ENCODE measurements at regions not wholly inside any gene's neighbourhood (a gene's known extent, or its start where the extent isn't known, plus 50 kb on each side); places are given as distances from the start of the nearest gene placed in this dataset.

DNA sequence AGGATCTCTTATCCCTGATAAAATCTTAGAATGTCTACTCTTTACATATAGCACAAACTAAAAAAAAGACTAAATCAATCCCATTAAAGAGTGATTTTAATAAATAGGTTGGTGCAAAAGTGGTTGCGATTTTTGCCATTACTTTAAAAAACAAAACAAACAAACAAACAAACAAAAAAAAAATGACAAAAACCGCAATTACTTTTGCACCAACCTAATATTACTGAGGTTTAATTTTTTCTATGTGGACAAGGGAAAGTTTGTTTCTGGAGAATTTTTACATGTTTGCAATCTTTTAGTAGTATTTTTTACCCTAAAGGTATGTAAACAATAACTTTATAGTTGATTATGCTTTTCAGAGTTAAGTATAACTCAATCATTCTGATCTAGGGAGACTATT lies 119.7 kb upstream of the ADAMTS5 start:
- Histone ChIP-seq H3K4me1 (no peaks in the 10 kb centered on the region), H3K9me3 (no peaks in the 10 kb centered on the region), H3K4me3 (no peak overlapping the region), H3K27me3 (no peaks in the 10 kb centered on the region), H3K36me3 (no peaks in the 10 kb centered on the region), H3K27ac (no peak overlapping the region)
- intact Hi-C loops (cut with DNase I): no loop called here
- TF ChIP-seq, protein P1, sequence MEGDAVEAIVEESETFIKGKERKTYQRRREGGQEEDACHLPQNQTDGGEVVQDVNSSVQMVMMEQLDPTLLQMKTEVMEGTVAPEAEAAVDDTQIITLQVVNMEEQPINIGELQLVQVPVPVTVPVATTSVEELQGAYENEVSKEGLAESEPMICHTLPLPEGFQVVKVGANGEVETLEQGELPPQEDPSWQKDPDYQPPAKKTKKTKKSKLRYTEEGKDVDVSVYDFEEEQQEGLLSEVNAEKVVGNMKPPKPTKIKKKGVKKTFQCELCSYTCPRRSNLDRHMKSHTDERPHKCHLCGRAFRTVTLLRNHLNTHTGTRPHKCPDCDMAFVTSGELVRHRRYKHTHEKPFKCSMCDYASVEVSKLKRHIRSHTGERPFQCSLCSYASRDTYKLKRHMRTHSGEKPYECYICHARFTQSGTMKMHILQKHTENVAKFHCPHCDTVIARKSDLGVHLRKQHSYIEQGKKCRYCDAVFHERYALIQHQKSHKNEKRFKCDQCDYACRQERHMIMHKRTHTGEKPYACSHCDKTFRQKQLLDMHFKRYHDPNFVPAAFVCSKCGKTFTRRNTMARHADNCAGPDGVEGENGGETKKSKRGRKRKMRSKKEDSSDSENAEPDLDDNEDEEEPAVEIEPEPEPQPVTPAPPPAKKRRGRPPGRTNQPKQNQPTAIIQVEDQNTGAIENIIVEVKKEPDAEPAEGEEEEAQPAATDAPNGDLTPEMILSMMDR (IDR thresholded peaks at IDR 0.05): no peak
- TF ChIP-seq POLR2AphosphoS5 (IDR thresholded peaks at IDR 0.05; ENCODE audit: insufficient read depth in 1 of 2, low read depth in 1 of 2) (no peak), POLR2A (IDR thresholded peaks at IDR 0.05) (no peak)
- DNase-seq (ENCODE audit: extremely low spot score in 2 of 2): no peak

- TF ChIP-seq POLR2A (IDR thresholded peaks at IDR 0.05): no peak
- TF ChIP-seq POLR2AphosphoS5 (IDR thresholded peaks at IDR 0.05; ENCODE audit: insufficient read depth in 1 of 2, low read depth in 1 of 2): no peak
- TF ChIP-seq, protein P1 (IDR thresholded peaks at IDR 0.05): no peak
- DNase-seq (ENCODE audit: extremely low spot score in 2 of 2): no peak
Observed at GRCh38 chr21:27086186-27086585, 119.3 kb upstream of the ADAMTS5 start.

DNA sequence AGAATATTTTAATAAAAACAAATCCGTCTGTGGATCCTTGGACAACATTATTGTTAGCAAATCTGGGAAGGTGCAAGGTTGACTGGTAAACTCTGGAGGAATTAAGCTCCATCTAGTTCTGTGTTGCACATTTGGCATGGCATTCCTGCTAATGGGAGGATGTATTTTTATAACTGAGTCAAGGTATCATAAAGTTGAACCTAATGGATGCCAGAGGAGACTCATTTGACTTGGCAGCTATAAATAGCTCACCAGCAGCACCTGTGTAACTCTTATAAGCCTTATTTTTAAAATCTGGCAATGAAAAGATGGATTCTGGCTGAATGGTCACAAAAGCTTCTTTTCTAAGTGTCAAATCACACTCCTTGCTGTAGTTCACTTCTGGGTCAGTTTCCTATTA lies 118.5 kb upstream of the ADAMTS5 start:
- TF ChIP-seq POLR2A (IDR thresholded peaks at IDR 0.05) (no peak), POLR2AphosphoS5 (IDR thresholded peaks at IDR 0.05; ENCODE audit: insufficient read depth in 1 of 2, low read depth in 1 of 2) (no peak)
- TF ChIP-seq, protein P1 (IDR thresholded peaks at IDR 0.05): no peak

More at GRCh38 chr21:27086186-27086585, 119.3 kb upstream of the ADAMTS5 start:
- Histone ChIP-seq H3K27me3 (no peaks in the 10 kb centered on the region), H3K27ac (no peak overlapping the region), H3K4me1 (no peaks in the 10 kb centered on the region), H3K9me3 (no peaks in the 10 kb centered on the region), H3K36me3 (no peaks in the 10 kb centered on the region), H3K4me3 (no peak overlapping the region)
- intact Hi-C loops (cut with DNase I): no loop called here

DNA sequence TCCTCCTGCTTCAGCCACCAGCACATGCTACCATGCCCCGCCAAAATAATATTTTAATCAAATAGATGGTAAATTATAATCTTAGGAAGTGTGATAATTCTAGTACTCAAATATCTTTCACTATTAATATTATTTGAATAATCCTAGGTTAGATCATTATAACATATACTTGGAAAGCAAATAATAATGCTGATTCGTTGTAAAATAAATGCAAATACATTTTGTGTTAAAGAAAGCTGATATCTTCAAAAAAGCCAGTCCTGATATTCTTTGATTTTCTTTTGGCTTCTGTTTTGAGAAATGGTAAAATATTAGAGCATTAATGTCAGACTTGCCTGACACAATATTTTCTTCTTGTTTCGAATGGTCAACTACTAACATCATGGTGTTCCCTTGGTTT lies 116.3 kb upstream of the ADAMTS5 start:
- TF ChIP-seq, protein P1 (IDR thresholded peaks at IDR 0.05): no peak
- TF ChIP-seq POLR2A (IDR thresholded peaks at IDR 0.05) (no peak), POLR2AphosphoS5 (IDR thresholded peaks at IDR 0.05; ENCODE audit: insufficient read depth in 1 of 2, low read depth in 1 of 2) (no peak)
- Histone ChIP-seq H3K36me3 (no peaks in the 10 kb centered on the region), H3K27me3 (no peaks in the 10 kb centered on the region), H3K27ac (no peak overlapping the region), H3K4me1 (no peaks in the 10 kb centered on the region), H3K9me3 (no peaks in the 10 kb centered on the region), H3K4me3 (no peak overlapping the region)
- no peak for DNase-seq (ENCODE audit: extremely low spot score in 2 of 2)
- intact Hi-C loops (cut with DNase I): no loop called here

More for the DNA sequence above, 118.5 kb upstream of the ADAMTS5 start:
- Histone ChIP-seq H3K4me1 (no peaks in the 10 kb centered on the region), H3K4me3 (no peak overlapping the region), H3K27ac (no peak overlapping the region), H3K9me3 (no peaks in the 10 kb centered on the region), H3K27me3 (no peaks in the 10 kb centered on the region), H3K36me3 (no peaks in the 10 kb centered on the region)
- intact Hi-C loops (cut with DNase I): no loop called here
- no peak for DNase-seq (ENCODE audit: extremely low spot score in 2 of 2)

GRCh38 chr21:27082431-27083010 lies 115.6 kb upstream of the ADAMTS5 start:
- H3K4me1 ChIP-seq: no peaks in the 10 kb centered on the region
- TF ChIP-seq POLR2AphosphoS5 (IDR thresholded peaks at IDR 0.05; ENCODE audit: insufficient read depth in 1 of 2, low read depth in 1 of 2) (no peak), POLR2A (IDR thresholded peaks at IDR 0.05) (no peak)
- TF ChIP-seq, protein P1 (IDR thresholded peaks at IDR 0.05): no peak
- no peaks in the 10 kb centered on the region for H3K27me3 ChIP-seq
- no peaks in the 10 kb centered on the region for H3K36me3 ChIP-seq
- no peak overlapping the region for H3K27ac ChIP-seq
- no peak for DNase-seq (ENCODE audit: extremely low spot score in 2 of 2)
- intact Hi-C loops (cut with DNase I): no loop called here
- no peaks in the 10 kb centered on the region for H3K9me3 ChIP-seq
- no peak overlapping the region for H3K4me3 ChIP-seq

Data from vagina (tissue), 2 donors.